ENCODE measurements at regions not wholly inside any gene's neighbourhood (a gene's known extent, or its start where the extent isn't known, plus 50 kb on each side); places are given as distances from the start of the nearest gene placed in this dataset.

DNA sequence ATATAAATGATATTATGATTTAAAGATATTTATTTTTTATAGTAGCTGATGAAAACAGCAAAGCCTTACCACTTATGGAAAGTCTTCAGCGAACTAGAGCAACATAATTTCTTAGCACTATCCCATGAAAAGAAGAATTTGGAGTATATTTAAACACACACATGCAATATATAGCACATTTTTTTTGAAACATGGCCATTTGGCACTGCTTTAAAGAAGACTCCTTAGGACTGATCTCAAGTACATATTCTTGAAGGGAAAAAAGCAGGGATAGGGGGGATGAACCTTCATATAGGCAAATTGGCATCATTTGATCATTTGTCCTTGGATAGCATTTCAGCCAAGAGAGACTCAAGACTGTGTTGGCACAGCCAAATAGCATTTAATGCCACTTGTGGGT lies 193.3 kb downstream of the ANKRD50 start:
- Histone ChIP-seq H3K4me3 (ENCODE audit: low read length) (no peak overlapping the region), H3K4me1 (ENCODE audit: insufficient read depth, low read length) (no peaks in the 10 kb centered on the region), H3K27me3 (ENCODE audit: insufficient read depth, low read length) (no peaks in the 10 kb centered on the region), H3K36me3 (ENCODE audit: insufficient read depth, low read length) (no peaks in the 10 kb centered on the region), H2AFZ (ENCODE audit: low read depth, low read length) (no peak overlapping the region), H3K9me3 (ENCODE audit: low read length) (no peaks in the 10 kb centered on the region)

DNA sequence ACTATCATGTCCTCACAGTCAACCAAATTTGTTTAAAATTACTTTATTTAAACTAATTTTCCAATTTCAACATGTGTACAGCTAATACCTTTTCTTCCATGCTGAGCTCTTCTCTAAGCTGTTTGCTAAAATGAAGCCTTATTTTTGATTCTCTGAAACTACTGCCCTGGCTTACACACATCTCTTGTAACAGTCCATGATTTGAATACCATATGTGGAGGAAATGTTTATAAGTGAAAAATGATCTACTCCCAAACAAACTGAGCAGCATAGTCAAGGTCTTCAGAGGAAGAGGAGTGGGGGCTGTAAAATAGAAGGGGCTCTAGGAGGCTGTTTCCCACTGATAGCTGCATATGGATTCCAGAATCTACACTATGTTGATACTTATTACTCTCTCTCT lies 188.7 kb downstream of the ANKRD50 start:
- Histone ChIP-seq H2AFZ (ENCODE audit: low read depth, low read length) (no peak overlapping the region), H3K27me3 (ENCODE audit: insufficient read depth, low read length) (no peaks in the 10 kb centered on the region), H3K4me3 (ENCODE audit: low read length) (no peak overlapping the region), H3K9me3 (ENCODE audit: low read length) (no peaks in the 10 kb centered on the region), H3K4me1 (ENCODE audit: insufficient read depth, low read length) (no peaks in the 10 kb centered on the region), H3K36me3 (ENCODE audit: insufficient read depth, low read length) (no peaks in the 10 kb centered on the region)

DNA sequence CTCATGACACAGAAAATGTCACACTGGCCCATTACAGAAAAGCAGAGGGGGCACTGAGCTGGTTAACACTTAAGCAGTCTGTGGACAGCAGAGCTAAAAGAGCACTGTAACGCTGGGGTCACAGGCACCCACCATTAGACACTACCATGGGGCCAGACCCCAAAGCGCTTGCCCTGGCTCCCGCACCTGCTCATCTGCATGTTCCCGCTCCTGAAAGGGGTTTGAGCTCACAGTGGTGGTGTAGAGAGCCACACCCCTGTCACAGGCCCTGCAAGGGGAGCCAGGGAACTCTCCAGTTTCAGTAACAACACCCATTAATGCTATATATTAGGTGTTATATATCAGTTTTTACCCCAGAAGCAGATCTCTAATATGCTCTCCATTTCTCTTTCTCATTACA lies 187.0 kb downstream of the ANKRD50 start:
- H3K4me1 ChIP-seq (ENCODE audit: insufficient read depth, low read length), result no peaks in the 10 kb centered on the region
- H3K36me3 ChIP-seq (ENCODE audit: insufficient read depth, low read length), result no peaks in the 10 kb centered on the region
- no peaks in the 10 kb centered on the region for H3K9me3 ChIP-seq (ENCODE audit: low read length)
- no peak overlapping the region for H2AFZ ChIP-seq (ENCODE audit: low read depth, low read length)
- no peaks in the 10 kb centered on the region for H3K27me3 ChIP-seq (ENCODE audit: insufficient read depth, low read length)
- H3K4me3 ChIP-seq (ENCODE audit: low read length), result no peak overlapping the region

DNA sequence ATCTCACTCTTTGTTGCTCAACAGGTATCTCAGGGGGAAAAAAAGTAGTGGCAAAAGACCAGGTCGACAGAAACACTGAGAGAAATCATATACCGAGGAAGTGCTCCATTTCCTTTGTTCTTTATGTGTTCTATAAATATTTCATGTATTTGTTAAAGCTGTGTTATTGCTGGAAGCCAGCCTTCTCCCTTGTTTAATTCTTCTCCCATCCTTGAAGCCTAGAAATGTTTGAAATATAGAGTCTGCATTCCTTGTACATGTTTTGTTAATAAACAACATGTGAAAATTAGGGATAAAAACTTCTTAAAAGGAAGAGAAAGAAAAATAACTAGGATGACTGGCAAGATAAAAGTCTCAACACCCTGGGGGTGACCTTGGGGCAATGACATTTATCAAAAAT lies 186.2 kb downstream of the ANKRD50 start:
- Histone ChIP-seq H3K36me3 (ENCODE audit: insufficient read depth, low read length) (no peaks in the 10 kb centered on the region), H2AFZ (ENCODE audit: low read depth, low read length) (no peak overlapping the region), H3K4me3 (ENCODE audit: low read length) (no peak overlapping the region), H3K4me1 (ENCODE audit: insufficient read depth, low read length) (no peaks in the 10 kb centered on the region), H3K9me3 (ENCODE audit: low read length) (no peaks in the 10 kb centered on the region), H3K27me3 (ENCODE audit: insufficient read depth, low read length) (no peaks in the 10 kb centered on the region)

DNA sequence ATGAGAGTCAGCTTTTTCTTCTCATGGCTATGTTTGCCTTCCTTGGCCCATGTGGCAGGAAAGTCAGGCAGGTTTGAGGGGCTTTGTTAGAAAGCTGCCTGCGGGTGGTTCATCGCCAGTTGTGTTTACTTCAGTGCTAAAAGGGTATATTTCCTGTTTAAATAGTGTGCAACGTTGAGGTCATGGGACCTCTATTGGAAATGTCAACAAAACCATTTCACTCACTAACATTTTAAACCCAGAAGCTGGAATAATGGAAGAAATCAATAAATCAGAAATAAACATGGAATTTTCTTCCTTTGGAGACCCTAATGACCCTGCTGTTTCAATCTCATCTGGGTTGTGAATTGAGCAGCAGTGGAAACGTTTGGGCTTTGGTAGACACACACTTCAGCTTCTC lies 185.8 kb downstream of the ANKRD50 start:
- Histone ChIP-seq H2AFZ (ENCODE audit: low read depth, low read length) (no peak overlapping the region), H3K4me1 (ENCODE audit: insufficient read depth, low read length) (no peaks in the 10 kb centered on the region), H3K36me3 (ENCODE audit: insufficient read depth, low read length) (no peaks in the 10 kb centered on the region), H3K27me3 (ENCODE audit: insufficient read depth, low read length) (no peaks in the 10 kb centered on the region), H3K4me3 (ENCODE audit: low read length) (no peak overlapping the region), H3K9me3 (ENCODE audit: low read length) (no peaks in the 10 kb centered on the region)

DNA sequence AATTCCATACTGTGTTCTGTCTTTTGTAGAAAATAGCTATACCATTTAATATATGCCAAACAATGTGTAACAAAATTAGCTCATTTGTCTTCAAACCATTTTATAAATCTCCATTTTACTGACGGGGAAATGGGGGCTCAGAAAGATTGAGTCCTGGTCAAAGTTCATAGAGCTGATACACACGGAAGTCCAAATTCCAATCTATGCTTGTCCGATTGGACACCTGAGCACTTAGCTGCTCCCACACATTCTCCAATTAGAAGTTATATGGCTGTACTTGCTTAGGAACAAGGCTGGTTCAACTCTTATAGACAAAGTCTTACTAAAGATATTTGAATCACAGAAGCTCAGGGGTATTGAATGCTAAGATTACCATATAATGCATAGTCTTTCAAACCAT lies 185.2 kb downstream of the ANKRD50 start:
- Histone ChIP-seq H3K9me3 (ENCODE audit: low read length) (no peaks in the 10 kb centered on the region), H3K4me1 (ENCODE audit: insufficient read depth, low read length) (no peaks in the 10 kb centered on the region), H3K36me3 (ENCODE audit: insufficient read depth, low read length) (no peaks in the 10 kb centered on the region)

DNA sequence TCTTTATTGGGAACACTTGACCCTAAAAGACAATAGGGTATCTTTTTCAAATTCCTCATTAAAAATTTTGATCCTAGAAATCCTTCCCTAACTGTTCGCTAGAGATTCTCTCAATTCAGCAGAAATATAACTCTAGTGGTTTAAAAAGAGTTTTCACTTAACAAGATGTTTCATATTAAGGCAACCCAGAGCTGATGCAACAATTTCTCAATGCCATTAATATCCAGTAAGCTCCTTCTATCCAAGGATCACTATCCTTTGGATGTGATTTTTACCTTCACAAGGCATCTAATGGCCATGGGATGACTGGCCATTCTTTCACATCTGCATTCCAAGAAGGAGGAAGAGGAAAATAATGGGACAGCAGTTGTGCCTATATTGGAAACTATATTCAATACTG lies 183.4 kb downstream of the ANKRD50 start:
- Histone ChIP-seq H3K36me3 (ENCODE audit: insufficient read depth, low read length) (no peaks in the 10 kb centered on the region), H3K4me1 (ENCODE audit: insufficient read depth, low read length) (no peaks in the 10 kb centered on the region), H2AFZ (ENCODE audit: low read depth, low read length) (no peak overlapping the region), H3K27me3 (ENCODE audit: insufficient read depth, low read length) (no peaks in the 10 kb centered on the region), H3K9me3 (ENCODE audit: low read length) (no peaks in the 10 kb centered on the region), H3K4me3 (ENCODE audit: low read length) (no peak overlapping the region)

More for the DNA sequence above, 185.2 kb downstream of the ANKRD50 start:
- Histone ChIP-seq H2AFZ (ENCODE audit: low read depth, low read length) (no peak overlapping the region), H3K27me3 (ENCODE audit: insufficient read depth, low read length) (no peaks in the 10 kb centered on the region), H3K4me3 (ENCODE audit: low read length) (no peak overlapping the region)

DNA sequence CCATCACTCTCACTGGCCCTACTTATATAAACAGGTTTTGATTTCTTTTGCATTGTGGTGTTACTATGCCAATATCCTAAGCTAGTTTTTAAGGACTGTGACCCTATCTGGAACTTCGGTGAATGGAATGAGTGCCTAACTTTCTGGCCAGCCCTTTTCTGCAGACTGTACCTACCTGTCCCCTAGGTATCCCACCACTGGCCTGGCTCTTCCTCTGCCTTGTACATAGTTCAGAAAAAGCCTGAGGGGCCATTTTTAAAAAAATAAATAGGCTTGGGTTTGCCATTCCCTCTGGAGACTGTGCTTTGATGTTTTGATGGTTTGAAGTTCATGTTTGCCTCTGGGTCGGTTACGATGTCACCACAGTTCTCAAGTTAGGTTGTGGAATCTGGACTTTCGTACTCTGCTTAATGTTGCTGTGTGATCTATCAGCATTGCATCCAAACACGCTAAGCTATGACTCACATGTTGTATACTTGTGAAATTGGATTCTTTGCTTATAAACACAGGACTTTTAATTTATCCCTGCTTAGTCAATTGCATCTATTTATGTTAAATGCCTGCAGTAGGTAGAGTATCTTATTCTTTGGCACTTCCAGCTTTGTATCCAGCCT lies 182.0 kb downstream of the ANKRD50 start:
- Histone ChIP-seq H2AFZ (ENCODE audit: low read depth, low read length) (no peak overlapping the region), H3K4me1 (ENCODE audit: insufficient read depth, low read length) (no peaks in the 10 kb centered on the region), H3K4me3 (ENCODE audit: low read length) (no peak overlapping the region), H3K9me3 (ENCODE audit: low read length) (no peaks in the 10 kb centered on the region), H3K36me3 (ENCODE audit: insufficient read depth, low read length) (no peaks in the 10 kb centered on the region), H3K27me3 (ENCODE audit: insufficient read depth, low read length) (no peaks in the 10 kb centered on the region)

DNA sequence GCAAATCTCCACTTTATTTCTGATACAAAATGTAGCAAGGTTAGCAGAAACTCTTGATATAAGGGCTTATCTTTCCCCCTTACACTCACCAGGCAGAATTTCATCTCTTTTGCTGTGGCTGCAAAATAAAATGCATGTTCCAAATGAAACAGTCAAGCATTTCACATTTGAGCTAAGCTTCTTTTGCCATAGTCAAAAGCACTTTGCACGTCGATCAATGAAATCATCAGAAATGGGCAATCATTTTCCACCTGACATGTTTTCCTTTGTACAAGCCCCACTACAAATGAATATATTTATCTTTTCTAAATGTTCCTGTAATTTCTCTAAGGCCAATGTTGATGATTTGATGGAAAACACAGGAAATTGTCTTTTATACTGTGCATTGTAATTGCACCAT lies 178.4 kb downstream of the ANKRD50 start:
- Histone ChIP-seq H3K4me3 (ENCODE audit: low read length) (no peak overlapping the region), H3K4me1 (ENCODE audit: insufficient read depth, low read length) (peaks cover 5% of the 10 kb centered on the region), H3K27me3 (ENCODE audit: insufficient read depth, low read length) (no peaks in the 10 kb centered on the region), H3K36me3 (ENCODE audit: insufficient read depth, low read length) (no peaks in the 10 kb centered on the region), H2AFZ (ENCODE audit: low read depth, low read length) (no peak overlapping the region), H3K9me3 (ENCODE audit: low read length) (no peaks in the 10 kb centered on the region)

DNA sequence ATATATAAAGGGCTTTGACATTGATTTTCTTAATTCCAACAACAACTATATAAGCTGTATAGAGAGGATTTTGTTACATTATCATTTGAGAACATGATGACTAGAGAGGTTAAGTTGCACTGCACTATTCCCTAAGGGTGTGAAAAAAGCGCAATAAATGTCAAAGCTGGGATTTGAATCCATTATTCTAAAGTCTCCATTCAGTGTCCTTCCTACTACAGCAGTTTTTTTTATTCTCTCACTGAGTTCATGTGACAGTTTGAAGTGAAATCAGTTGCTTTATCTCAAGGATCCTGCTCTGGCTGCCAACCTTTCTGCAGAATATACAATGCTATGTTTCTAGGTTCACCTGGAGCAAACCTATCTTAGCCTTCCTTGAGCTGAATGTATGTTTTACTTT lies 177.5 kb downstream of the ANKRD50 start:
- Histone ChIP-seq H3K9me3 (ENCODE audit: low read length) (no peaks in the 10 kb centered on the region), H3K36me3 (ENCODE audit: insufficient read depth, low read length) (no peaks in the 10 kb centered on the region), H3K4me1 (ENCODE audit: insufficient read depth, low read length) (peaks cover 5% of the 10 kb centered on the region), H3K27me3 (ENCODE audit: insufficient read depth, low read length) (no peaks in the 10 kb centered on the region), H3K4me3 (ENCODE audit: low read length) (no peak overlapping the region), H2AFZ (ENCODE audit: low read depth, low read length) (no peak overlapping the region)

DNA sequence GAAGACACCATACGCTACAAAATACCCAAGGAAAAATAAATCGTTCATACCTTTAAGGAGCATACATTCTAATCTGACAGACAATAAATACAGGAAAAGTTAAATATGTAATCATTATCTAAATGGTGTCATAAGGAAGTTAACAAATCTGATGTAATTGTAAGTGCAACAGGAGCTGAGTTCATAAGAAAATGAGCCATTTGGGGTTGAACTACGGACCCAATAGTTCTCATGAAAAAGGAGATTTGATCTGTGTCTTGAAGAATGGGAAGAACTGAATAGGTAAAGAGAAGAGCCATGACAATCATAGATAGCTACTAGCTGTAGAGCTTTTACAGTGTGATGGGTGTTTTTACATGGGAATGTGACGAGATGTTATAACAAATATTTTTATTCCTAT lies 175.6 kb downstream of the ANKRD50 start:
- Histone ChIP-seq H2AFZ (ENCODE audit: low read depth, low read length) (no peak overlapping the region), H3K27me3 (ENCODE audit: insufficient read depth, low read length) (no peaks in the 10 kb centered on the region), H3K36me3 (ENCODE audit: insufficient read depth, low read length) (no peaks in the 10 kb centered on the region), H3K4me1 (ENCODE audit: insufficient read depth, low read length) (peaks cover 5% of the 10 kb centered on the region), H3K9me3 (ENCODE audit: low read length) (no peaks in the 10 kb centered on the region), H3K4me3 (ENCODE audit: low read length) (no peak overlapping the region)

DNA sequence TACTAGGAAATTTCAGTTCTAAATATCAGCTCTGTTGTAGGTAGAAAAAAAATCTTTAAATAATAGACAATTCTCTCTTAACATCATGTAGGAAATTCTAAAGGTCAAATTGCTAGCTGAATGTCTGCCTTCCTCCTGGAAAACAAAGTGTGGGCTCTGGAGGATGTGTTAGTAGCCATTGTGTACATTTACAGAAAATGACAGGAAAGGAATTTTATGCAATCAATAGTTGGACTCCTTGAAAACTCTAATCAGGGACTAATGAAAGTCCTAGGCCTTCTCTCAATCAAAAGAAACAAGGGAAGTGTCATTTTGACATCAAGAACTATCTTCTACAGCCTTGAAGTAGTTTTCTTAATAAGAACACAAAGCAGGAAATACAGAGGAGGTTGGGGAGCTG lies 174.6 kb downstream of the ANKRD50 start:
- Histone ChIP-seq H2AFZ (ENCODE audit: low read depth, low read length) (peak overlapping the region; percentile 76), H3K4me3 (ENCODE audit: low read length) (no peak overlapping the region), H3K9me3 (ENCODE audit: low read length) (no peaks in the 10 kb centered on the region), H3K36me3 (ENCODE audit: insufficient read depth, low read length) (no peaks in the 10 kb centered on the region), H3K4me1 (ENCODE audit: insufficient read depth, low read length) (peaks cover 5% of the 10 kb centered on the region), H3K27me3 (ENCODE audit: insufficient read depth, low read length) (no peaks in the 10 kb centered on the region)

DNA sequence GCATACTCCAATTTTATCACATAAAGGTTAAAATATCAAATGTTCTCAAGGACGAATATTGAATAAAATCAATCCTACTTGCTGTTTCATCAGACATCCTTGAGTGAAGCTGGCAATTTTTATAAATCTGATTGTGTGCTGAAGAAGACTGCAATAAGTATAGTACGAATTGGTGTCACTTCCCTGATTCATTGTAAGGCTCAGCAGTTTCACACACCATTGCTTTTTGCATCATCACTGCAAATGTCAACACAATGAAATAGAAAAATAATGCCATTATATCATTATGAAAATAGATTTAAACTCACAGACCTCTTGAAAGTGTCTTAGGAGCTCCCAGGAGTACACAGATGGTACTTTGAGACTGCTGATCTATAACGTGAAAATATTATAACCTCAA lies 172.5 kb downstream of the ANKRD50 start:
- H2AFZ ChIP-seq (ENCODE audit: low read depth, low read length), result no peak overlapping the region
- no peaks in the 10 kb centered on the region for H3K9me3 ChIP-seq (ENCODE audit: low read length)
- H3K27me3 ChIP-seq (ENCODE audit: insufficient read depth, low read length), result no peaks in the 10 kb centered on the region
- H3K4me1 ChIP-seq (ENCODE audit: insufficient read depth, low read length), result peaks cover 5% of the 10 kb centered on the region
- no peaks in the 10 kb centered on the region for H3K36me3 ChIP-seq (ENCODE audit: insufficient read depth, low read length)
- H3K4me3 ChIP-seq (ENCODE audit: low read length), result no peak overlapping the region

DNA sequence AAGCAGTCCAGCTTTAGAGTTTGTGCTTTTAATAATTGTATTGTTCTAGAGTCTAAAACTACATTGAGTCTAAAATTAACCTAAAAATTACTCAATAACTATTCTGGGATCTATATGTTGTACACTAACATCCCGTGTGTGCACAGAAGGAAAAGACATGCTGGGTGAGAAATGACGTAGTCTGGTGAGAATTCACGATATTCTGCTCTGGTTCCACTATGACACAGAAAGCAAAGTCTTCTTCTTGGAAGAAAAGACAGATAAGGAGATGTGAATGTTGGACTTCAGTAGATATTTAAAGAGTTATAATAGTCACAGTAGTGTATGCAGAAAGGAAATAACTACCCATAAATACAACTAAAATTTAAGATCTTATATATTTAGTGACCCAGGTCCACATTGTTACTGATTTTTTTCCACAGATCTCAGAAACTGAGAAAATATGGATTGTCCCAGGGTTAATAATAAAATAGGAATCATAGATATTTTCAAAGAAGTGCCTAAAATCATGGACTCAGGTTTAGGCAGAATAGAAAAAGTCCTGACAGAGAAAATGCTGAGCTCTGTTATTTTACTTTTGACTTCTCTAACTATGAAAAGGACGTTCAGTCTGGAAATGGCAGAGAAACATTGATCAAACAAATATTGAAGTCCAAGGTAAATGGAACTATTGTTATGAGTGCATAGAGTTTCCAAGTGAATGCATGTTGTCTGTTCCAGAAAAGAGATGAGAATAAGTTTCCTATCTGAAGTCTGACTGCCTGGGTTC lies 170.7 kb downstream of the ANKRD50 start:
- Histone ChIP-seq H3K9me3 (ENCODE audit: low read length) (no peaks in the 10 kb centered on the region), H3K4me3 (ENCODE audit: low read length) (no peak overlapping the region), H2AFZ (ENCODE audit: low read depth, low read length) (no peak overlapping the region), H3K36me3 (ENCODE audit: insufficient read depth, low read length) (no peaks in the 10 kb centered on the region), H3K27me3 (ENCODE audit: insufficient read depth, low read length) (no peaks in the 10 kb centered on the region), H3K4me1 (ENCODE audit: insufficient read depth, low read length) (peaks cover 5% of the 10 kb centered on the region)

Measured in neuron (in vitro differentiated cells).